ENCODE measurements at regions not wholly inside any gene's neighbourhood (a gene's known extent, or its start where the extent isn't known, plus 50 kb on each side); places are given as distances from the start of the nearest gene placed in this dataset.

GRCh38 chr6:120899932-120900331 lies 434.3 kb downstream of the TBC1D32 start:
- Histone ChIP-seq H3K27ac (ENCODE audit: extremely low read depth, low read depth, low read length) (no peak overlapping the region), H3K4me1 (replicated peaks in 1 of 2; ENCODE audit: control insufficient read depth in 2 of 2, insufficient read depth in 2 of 2, low read length in 2 of 2) (no peaks in the 10 kb centered on the region), H3K27me3 (ENCODE audit: control insufficient read depth in 2 of 2, insufficient read depth in 2 of 2, low read length in 2 of 2) (no peaks in the 10 kb centered on the region), H3K9me1 (ENCODE audit: control insufficient read depth, insufficient read depth, low read length) (no peaks in the 10 kb centered on the region), H3K4me3 (no peak overlapping the region), H3K4me2 (ENCODE audit: insufficient read depth, low read length) (no peak overlapping the region), H4K20me1 (replicated peaks; ENCODE audit: control insufficient read depth, insufficient read depth, low read length) (no peaks in the 10 kb centered on the region), H3K9me3 (replicated peaks; ENCODE audit: control insufficient read depth, insufficient read depth, low read depth, low read length) (no peaks in the 10 kb centered on the region), H3K79me2 (ENCODE audit: control insufficient read depth, insufficient read depth, low read length) (no peaks in the 10 kb centered on the region), H3K36me3 (ENCODE audit: control insufficient read depth, insufficient read depth, low read length) (no peaks in the 10 kb centered on the region), H3K9ac (ENCODE audit: insufficient read depth in 1 of 2, low read depth in 2 of 2, low read length in 2 of 2) (no peak overlapping the region), H2AFZ (ENCODE audit: low read depth, low read length) (no peak overlapping the region)
- DNase-seq (ENCODE audit: extremely low read depth in 1 of 4, low spot score in 3 of 4) (no peak), ATAC-seq (no peak), FAIRE-seq (no peak)
- TF ChIP-seq MEIS2 (IDR thresholded peaks at IDR 0.05; ENCODE audit: partially characterized antibody) (no peak), THRB (CRISPR knock-in tag; conservative IDR thresholded peaks at IDR 0.05) (no peak), FOXJ3 (CRISPR knock-in tag; IDR thresholded peaks at IDR 0.05) (no peak), CAMTA2 (CRISPR knock-in tag; conservative IDR thresholded peaks at IDR 0.05) (no peak), CBX3 (IDR thresholded peaks at IDR 0.05; ENCODE audit: borderline replicate concordance in 1 of 2, low read length in 2 of 2) (no peak)
- in situ Hi-C loops (cut with MboI) (no loop called here), intact Hi-C loops (cut with micrococcal nuclease) (no loop called here)
- ChIA-PET CTCF (ENCODE audit: low intra/inter-chr PET ratio) (no interaction called here), POLR2A (no interaction called here)
- no TSS peak for BruUV-seq (replicated peaks)

- BruUV-seq (replicated peaks), result no TSS peak
- TF ChIP-seq YBX1 (IDR thresholded peaks at IDR 0.05), result no peak
- TF ChIP-seq ZBTB43 (CRISPR knock-in tag; IDR thresholded peaks at IDR 0.05), result no peak
- no peak for TF ChIP-seq TCF15 (CRISPR knock-in tag; IDR thresholded peaks at IDR 0.05)
- TF ChIP-seq PHB2 (IDR thresholded peaks at IDR 0.05; ENCODE audit: low read depth), result no peak
- TF ChIP-seq PPARD (CRISPR knock-in tag; IDR thresholded peaks at IDR 0.05), result no peak
- no peak for TF ChIP-seq ARID3B (CRISPR knock-in tag; IDR thresholded peaks at IDR 0.05; ENCODE audit: borderline replicate concordance)
- TF ChIP-seq ZBTB7A (IDR thresholded peaks at IDR 0.05; ENCODE audit: borderline replicate concordance, control insufficient read depth, low read depth, low read length), result no peak
These were observed 440.2 kb downstream of the TBC1D32 start for GRCh38 chr6:120894077-120894476.

More at GRCh38 chr6:120894077-120894476, 440.2 kb downstream of the TBC1D32 start:
- Histone ChIP-seq H3K4me3 (no peak overlapping the region), H3K27me3 (ENCODE audit: control insufficient read depth in 2 of 2, insufficient read depth in 2 of 2, low read length in 2 of 2) (no peaks in the 10 kb centered on the region), H2AFZ (ENCODE audit: low read depth, low read length) (no peak overlapping the region), H3K4me2 (ENCODE audit: insufficient read depth, low read length) (no peak overlapping the region), H3K9me3 (replicated peaks; ENCODE audit: control insufficient read depth, insufficient read depth, low read depth, low read length) (no peaks in the 10 kb centered on the region), H3K36me3 (ENCODE audit: control insufficient read depth, insufficient read depth, low read length) (no peaks in the 10 kb centered on the region), H3K4me1 (replicated peaks in 1 of 2; ENCODE audit: control insufficient read depth in 2 of 2, insufficient read depth in 2 of 2, low read length in 2 of 2) (no peaks in the 10 kb centered on the region), H4K20me1 (replicated peaks; ENCODE audit: control insufficient read depth, insufficient read depth, low read length) (no peaks in the 10 kb centered on the region), H3K79me2 (ENCODE audit: control insufficient read depth, insufficient read depth, low read length) (no peaks in the 10 kb centered on the region), H3K27ac (ENCODE audit: extremely low read depth, low read depth, low read length) (no peak overlapping the region), H3K9ac (ENCODE audit: insufficient read depth in 1 of 2, low read depth in 2 of 2, low read length in 2 of 2) (no peak overlapping the region), H3K9me1 (ENCODE audit: control insufficient read depth, insufficient read depth, low read length) (no peaks in the 10 kb centered on the region)
- WGBS (ENCODE audit: insufficient coverage, low coverage, missing lambda C conversion rate), result 0% methylated on average over 1 of the region's 1 CpG
- CTCF ChIA-PET (ENCODE audit: low intra/inter-chr PET ratio), result no interaction called here
- intact Hi-C loops (cut with micrococcal nuclease) (no loop called here), in situ Hi-C loops (cut with MboI) (no loop called here)
- DNase-seq (ENCODE audit: extremely low read depth in 1 of 4, low spot score in 3 of 4), result no peak
- POLR2A ChIA-PET, result no interaction called here
- no peak for FAIRE-seq
- ATAC-seq, result no peak
